Endothelial cell of umbilical vein (primary cell): ENCODE measurements at regions not wholly inside any gene's neighbourhood (a gene's known extent, or its start where the extent isn't known, plus 50 kb on each side); places are given as distances from the start of the nearest gene placed in this dataset.

Experiments
- BruUV-seq: library from RNA; stranded (reverse); fragments of 400-500 nt; replicated peaks from 2 replicates; lab custom pipeline; 2021; lab: Mats Ljungman, UMichigan
- CTCF ChIA-PET: fragments of 300-600, 350-600 bp; sonication (Branson Sonifier 250); formaldehyde crosslinking; loops from one replicate; lab custom pipeline; 2021; ENCODE audit warnings: antibody characterized with exemption, inconsistent platforms; lab: Charles Lee
- POLR2A ChIA-PET: fragments of 300-600, 350-600 bp; sonication (Branson Sonifier 250); formaldehyde crosslinking; loops from one replicate; lab custom pipeline; 2021; ENCODE audit warnings: antibody characterized with exemption, inconsistent platforms; lab: Charles Lee
- DNase-seq: peaks from one replicate; pipeline ENCODE4 v3.0.0-alpha.2; 2011; ENCODE audit warnings: low read depth, low spot score
- FAIRE-seq: peaks from 2 replicates; lab custom pipeline; 2011; peaks lifted over from hg19 to GRCh38; lab: Jason Lieb, UNC
- H2AFZ ChIP-seq: 2 replicates; pipeline ENCODE4 v1.6.0; 2012; ENCODE audit warnings: low read depth, low read length, control low read depth, inconsistent platforms
- H3K27ac ChIP-seq: 2 replicates; pipeline ENCODE4 v1.5.1; 2011; ENCODE audit warnings: low read depth, mild to moderate bottlenecking, control low read depth, low read length, moderate library complexity; ENCODE audit not compliant: insufficient read depth
- H3K27me3 ChIP-seq, 2 experiments: 2 replicates each; pipeline versions ENCODE4 v1.6.0 to v1.6.1; 2011; ENCODE audit warnings: low read length in 2 of 2, mixed read lengths in 1 of 2; ENCODE audit not compliant: control insufficient read depth in 2 of 2, insufficient read depth in 2 of 2
- H3K36me3 ChIP-seq, 2 experiments: 2 replicates in 1 of 2; 3 replicates in 1 of 2; pipeline ENCODE4 v1.5.1; 2011; ENCODE audit warnings: low read length in 2 of 2, mild to moderate bottlenecking in 1 of 2, moderate library complexity in 1 of 2; ENCODE audit not compliant: control insufficient read depth in 2 of 2, insufficient read depth in 2 of 2; ENCODE audit errors: extremely low read depth in 1 of 2
- H3K4me1 ChIP-seq: 3 replicates; pipeline ENCODE4 v1.5.1; 2011; ENCODE audit warnings: mild to moderate bottlenecking, low read length; ENCODE audit not compliant: control insufficient read depth, insufficient read depth; ENCODE audit errors: extremely low read depth
- H3K4me2 ChIP-seq: 2 replicates; pipeline ENCODE4 v1.6.1; 2011; ENCODE audit warnings: low read length, control low read depth, mixed read lengths; ENCODE audit not compliant: insufficient read depth
- H3K4me3 ChIP-seq, 3 experiments: fragments of 200-600 bp in 1 of 3; sonication (generic), shearing (Covaris generic) in 1 of 3; replicated peaks in 1 of 3; 2 replicates each; pipeline ENCODE4 v1.5.1; 2011 to 2016; ENCODE audit warnings: control low read depth in 3 of 3, low read length in 3 of 3, mild to moderate bottlenecking in 2 of 3, inconsistent platforms in 1 of 3, low read depth in 1 of 3, moderate library complexity in 1 of 3; ENCODE audit not compliant: insufficient read depth in 1 of 3
- H3K79me2 ChIP-seq: 2 replicates; pipeline ENCODE4 v1.6.0; 2012; ENCODE audit warnings: low read length, inconsistent platforms; ENCODE audit not compliant: control insufficient read depth, insufficient read depth
- H3K9ac ChIP-seq: replicated peaks from 2 replicates; pipeline ENCODE3; 2011; ENCODE audit warnings: low read length, control low read depth; ENCODE audit not compliant: insufficient read depth; ENCODE audit errors: extremely low read depth
- H3K9me1 ChIP-seq: replicated peaks from 3 replicates; pipeline ENCODE4 v1.6.0; 2011; ENCODE audit warnings: mild to moderate bottlenecking, low read length; ENCODE audit not compliant: control insufficient read depth, insufficient read depth; ENCODE audit errors: extremely low read depth
- H3K9me3 ChIP-seq: replicated peaks from 2 replicates; pipeline ENCODE4 v1.5.1; 2012; ENCODE audit warnings: low read length, inconsistent platforms; ENCODE audit not compliant: control insufficient read depth, insufficient read depth
- H4K20me1 ChIP-seq: replicated peaks from 2 replicates; pipeline ENCODE3; 2011; ENCODE audit warnings: mild to moderate bottlenecking, low read length; ENCODE audit not compliant: control insufficient read depth, insufficient read depth; ENCODE audit errors: extremely low read depth
- EZH2 ChIP-seq: IDR thresholded peaks from 2 replicates; pipeline ENCODE4 v1.6.1; 2012; ENCODE audit warnings: borderline replicate concordance, low read depth, mild to moderate bottlenecking, moderate library complexity, low read length, inconsistent platforms; ENCODE audit not compliant: severe bottlenecking
- FOS ChIP-seq: IDR thresholded peaks from 2 replicates; pipeline ENCODE4 v1.6.1; 2011; ENCODE audit warnings: mild to moderate bottlenecking, low read length, moderate library complexity, borderline replicate concordance; ENCODE audit not compliant: insufficient read depth
- GATA2 ChIP-seq: IDR thresholded peaks from 2 replicates; pipeline ENCODE4 v1.7.0; 2011; ENCODE audit warnings: low read depth, mild to moderate bottlenecking, moderate library complexity, mixed read lengths, low read length; ENCODE audit not compliant: insufficient read length, insufficient read depth
- MYC ChIP-seq: IDR thresholded peaks from one replicate; pipeline ENCODE4 v1.6.1; 2011; ENCODE audit warnings: mild to moderate bottlenecking, low read depth, low read length
- POLR2A ChIP-seq: IDR thresholded peaks from 2 replicates; pipeline ENCODE4 v1.6.1; 2012; ENCODE audit warnings: low read depth, mild to moderate bottlenecking, control low read depth, low read length
- POLR2AphosphoS5 ChIP-seq: IDR thresholded peaks from 2 replicates; pipeline ENCODE4 v1.6.1; 2012; ENCODE audit warnings: low read depth, mild to moderate bottlenecking, control low read depth, low read length, moderate library complexity; ENCODE audit not compliant: insufficient read depth
- dilution Hi-C: fragments of 300-500 bp; cut with MboI; formaldehyde crosslinking; loops from one replicate; pipeline ENCODE4 v1.15.0; 2019; ENCODE audit warnings: low sequenced_read_pairs; ENCODE audit not compliant: extremely low pct_ligation_motif_present
- intact Hi-C: fragments of 100-400 bp; cut with micrococcal nuclease; formaldehyde crosslinking; loops from one replicate; pipeline ENCODE4 v1.10.0; 2022

GRCh38 chr22:46069521-46070214 is 80.7 kb upstream of the PPARA start:
- H3K4me3 ChIP-seq = peak overlapping the region; percentile 31 to 81 (median 59)
- peak overlapping the region; percentile 92 for H3K9ac ChIP-seq
- H3K27me3 ChIP-seq = no peaks in the 10 kb centered on the region
- H3K36me3 ChIP-seq = peaks cover 0 to under 1% of the 10 kb centered on the region in 2 experiments
- ChIA-PET POLR2A (interaction anchor here (0.8 to 2.0 kb wide), 6 partner anchors 11 to 56 kb away, joined by 3 to 6 read pairs (median 4); no protein-coding TSS in a partner anchor), CTCF (interaction anchor here (0.9 to 2.6 kb wide), 7 partner anchors 9 to 75 kb away, joined by 3 to 35 read pairs (median 4); no protein-coding TSS in a partner anchor)
- DNase-seq (peak; percentile 92), FAIRE-seq (peak; percentile 90)
- intact Hi-C loops = loop anchor here (1.0 kb wide), 4 partner anchors 16 to 72 kb away; no protein-coding TSS in a partner anchor
- peak overlapping the region; percentile 94 for H3K4me2 ChIP-seq
- dilution Hi-C loops = no loop called here
- no peaks in the 10 kb centered on the region for H3K9me3 ChIP-seq
- H2AFZ ChIP-seq = no peak overlapping the region
- peaks cover 74% of the 10 kb centered on the region for H3K79me2 ChIP-seq
- peaks cover 4% of the 10 kb centered on the region for H4K20me1 ChIP-seq
- TSS peak; percentile 94 for BruUV-seq
- no peaks in the 10 kb centered on the region for H3K9me1 ChIP-seq
- peaks cover 46% of the 10 kb centered on the region for H3K4me1 ChIP-seq
- peak overlapping the region; percentile 95 for H3K27ac ChIP-seq
- TF ChIP-seq FOS (no peak), MYC (no peak), POLR2A (peak; percentile 92), GATA2 (no peak), EZH2 (no peak), POLR2AphosphoS5 (peak; percentile 91)
